GM12875 (cell line): ENCODE measurements at regions not wholly inside any gene's neighbourhood (a gene's known extent, or its start where the extent isn't known, plus 50 kb on each side); places are given as distances from the start of the nearest gene placed in this dataset.
A peak's percentile ranks its signal among the peaks of the same experiment; 100 is the strongest.

Source experiments
- H3K4me3 ChIP-seq: one replicate; pipeline ENCODE4 v1.5.1; 2011; ENCODE audit warnings: low read depth, low read length, control low read depth
- CTCF ChIP-seq: IDR thresholded peaks from 2 replicates; pipeline ENCODE4 v1.5.1; 2011; ENCODE audit warnings: low read depth, mild to moderate bottlenecking, control low read depth, inconsistent platforms, low read length, moderate library complexity, borderline replicate concordance; ENCODE audit not compliant: insufficient read depth

GRCh38 chrX:40476958-40477357 is 103.8 kb upstream of the ATP6AP2 start:
- no peak for TF ChIP-seq CTCF

GRCh38 chrX:40474645-40475044 is 106.1 kb upstream of the ATP6AP2 start:
- H3K4me3 ChIP-seq, result no peak overlapping the region
- no peak for TF ChIP-seq CTCF

More at GRCh38 chrX:40476958-40477357, 103.8 kb upstream of the ATP6AP2 start:
- H3K4me3 ChIP-seq, result no peak overlapping the region

- no peak overlapping the region for H3K4me3 ChIP-seq
These were observed 106.6 kb upstream of the ATP6AP2 start for GRCh38 chrX:40474205-40474626.

GRCh38 chrX:40473460-40474204 is 107.1 kb upstream of the ATP6AP2 start:
- no peak overlapping the region for H3K4me3 ChIP-seq
- TF ChIP-seq CTCF, result no peak

More at GRCh38 chrX:40474205-40474626, 106.6 kb upstream of the ATP6AP2 start:
- TF ChIP-seq CTCF, result no peak

GRCh38 chrX:40471965-40472648 is 108.7 kb upstream of the ATP6AP2 start:
- H3K4me3 ChIP-seq, result no peak overlapping the region
- TF ChIP-seq CTCF, result 0 out of 2 replicates have a peak, but pooled peaks have one; percentile 17

GRCh38 chrX:40470830-40471429 is 109.8 kb upstream of the ATP6AP2 start:
- no peak overlapping the region for H3K4me3 ChIP-seq
- no peak for TF ChIP-seq CTCF
